HepG2 (cell line): ENCODE measurements at regions not wholly inside any gene's neighbourhood (a gene's known extent, or its start where the extent isn't known, plus 50 kb on each side); places are given as distances from the start of the nearest gene placed in this dataset.

Experiments
- CBX2 ChIP-seq, 2 experiments: fragments of 200-600 bp in 1 of 2; sonication (generic); formaldehyde crosslinking in 1 of 2; IDR thresholded peaks; 2 replicates each; pipeline versions ENCODE4 v1.7.0 to v1.8.1; 2018 to 2022; ENCODE audit warnings: low read depth in 2 of 2, low read length in 1 of 2, mild to moderate bottlenecking in 1 of 2, missing genetic modification reagents in 1 of 2
- E2F5 ChIP-seq: sonication (generic); formaldehyde crosslinking; conservative IDR thresholded peaks from 2 replicates; pipeline ENCODE4 v1.4.0; 2020; ENCODE audit warnings: missing genetic modification reagents
- HMG20A ChIP-seq: IDR thresholded peaks from 2 replicates; pipeline ENCODE4 v1.6.1; 2016; ENCODE audit warnings: borderline replicate concordance
- KAT2B ChIP-seq: fragments of 150-350 bp; IDR thresholded peaks from 2 replicates; pipeline ENCODE4 v1.6.1; 2014; ENCODE audit warnings: low read depth, low read length, borderline replicate concordance
- NFIC ChIP-seq: IDR thresholded peaks from 2 replicates; pipeline ENCODE4 v1.6.1; 2012; ENCODE audit warnings: mild to moderate bottlenecking, low read length, inconsistent platforms
- NFYC ChIP-seq: IDR thresholded peaks from 2 replicates; pipeline ENCODE4 v1.6.1; 2016; ENCODE audit warnings: missing genetic modification reagents, missing compliant biosample characterization
- RXRA ChIP-seq: sonication (generic); formaldehyde crosslinking; IDR thresholded peaks from 2 replicates; pipeline ENCODE4 v1.5.1; 2020; ENCODE audit warnings: missing genetic modification reagents
- ZNF615 ChIP-seq: sonication (generic); formaldehyde crosslinking; IDR thresholded peaks from 2 replicates; pipeline ENCODE4 v1.5.0; 2020; ENCODE audit warnings: mild to moderate bottlenecking, missing genetic modification reagents, borderline replicate concordance
- ZNF75D ChIP-seq: sonication (generic); formaldehyde crosslinking; IDR thresholded peaks from 2 replicates; pipeline ENCODE4 v1.8.1; 2023; ENCODE audit warnings: missing genetic modification reagents, mild to moderate bottlenecking, borderline replicate concordance
- TF ChIP-seq, protein P1 (sequence below), 2 experiments: fragments of 450-650 bp in 1 of 2; sonication (generic) in 1 of 2; formaldehyde crosslinking in 1 of 2; IDR thresholded peaks; 2 replicates each; pipeline versions ENCODE4 v1.6.1 to v1.8.0; 2016 to 2022; ENCODE audit warnings: antibody characterized with exemption in 1 of 2, mild to moderate bottlenecking in 1 of 2, missing genetic modification reagents in 1 of 2
- TF ChIP-seq, protein P2 (sequence below): sonication (generic); formaldehyde crosslinking; IDR thresholded peaks from 2 replicates; pipeline ENCODE4 v1.4.0; 2020; ENCODE audit warnings: missing genetic modification reagents
- TF ChIP-seq, protein P3 (sequence below): sonication (generic); formaldehyde crosslinking; IDR thresholded peaks from 2 replicates; pipeline ENCODE4 v1.8.1; 2022; ENCODE audit warnings: mild to moderate bottlenecking, missing genetic modification reagents

- TF ChIP-seq, protein P1, sequence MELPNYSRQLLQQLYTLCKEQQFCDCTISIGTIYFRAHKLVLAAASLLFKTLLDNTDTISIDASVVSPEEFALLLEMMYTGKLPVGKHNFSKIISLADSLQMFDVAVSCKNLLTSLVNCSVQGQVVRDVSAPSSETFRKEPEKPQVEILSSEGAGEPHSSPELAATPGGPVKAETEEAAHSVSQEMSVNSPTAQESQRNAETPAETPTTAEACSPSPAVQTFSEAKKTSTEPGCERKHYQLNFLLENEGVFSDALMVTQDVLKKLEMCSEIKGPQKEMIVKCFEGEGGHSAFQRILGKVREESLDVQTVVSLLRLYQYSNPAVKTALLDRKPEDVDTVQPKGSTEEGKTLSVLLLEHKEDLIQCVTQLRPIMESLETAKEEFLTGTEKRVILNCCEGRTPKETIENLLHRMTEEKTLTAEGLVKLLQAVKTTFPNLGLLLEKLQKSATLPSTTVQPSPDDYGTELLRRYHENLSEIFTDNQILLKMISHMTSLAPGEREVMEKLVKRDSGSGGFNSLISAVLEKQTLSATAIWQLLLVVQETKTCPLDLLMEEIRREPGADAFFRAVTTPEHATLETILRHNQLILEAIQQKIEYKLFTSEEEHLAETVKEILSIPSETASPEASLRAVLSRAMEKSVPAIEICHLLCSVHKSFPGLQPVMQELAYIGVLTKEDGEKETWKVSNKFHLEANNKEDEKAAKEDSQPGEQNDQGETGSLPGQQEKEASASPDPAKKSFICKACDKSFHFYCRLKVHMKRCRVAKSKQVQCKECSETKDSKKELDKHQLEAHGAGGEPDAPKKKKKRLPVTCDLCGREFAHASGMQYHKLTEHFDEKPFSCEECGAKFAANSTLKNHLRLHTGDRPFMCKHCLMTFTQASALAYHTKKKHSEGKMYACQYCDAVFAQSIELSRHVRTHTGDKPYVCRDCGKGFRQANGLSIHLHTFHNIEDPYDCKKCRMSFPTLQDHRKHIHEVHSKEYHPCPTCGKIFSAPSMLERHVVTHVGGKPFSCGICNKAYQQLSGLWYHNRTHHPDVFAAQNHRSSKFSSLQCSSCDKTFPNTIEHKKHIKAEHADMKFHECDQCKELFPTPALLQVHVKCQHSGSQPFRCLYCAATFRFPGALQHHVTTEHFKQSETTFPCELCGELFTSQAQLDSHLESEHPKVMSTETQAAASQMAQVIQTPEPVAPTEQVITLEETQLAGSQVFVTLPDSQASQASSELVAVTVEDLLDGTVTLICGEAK (IDR thresholded peaks at IDR 0.05): no peak
- TF ChIP-seq, protein P1 (CRISPR knock-in tag; IDR thresholded peaks at IDR 0.05): no peak
- TF ChIP-seq NFIC: no peak
- TF ChIP-seq KAT2B: no peak
- no peak for TF ChIP-seq ZNF615 (CRISPR knock-in tag)
- TF ChIP-seq, protein P2, sequence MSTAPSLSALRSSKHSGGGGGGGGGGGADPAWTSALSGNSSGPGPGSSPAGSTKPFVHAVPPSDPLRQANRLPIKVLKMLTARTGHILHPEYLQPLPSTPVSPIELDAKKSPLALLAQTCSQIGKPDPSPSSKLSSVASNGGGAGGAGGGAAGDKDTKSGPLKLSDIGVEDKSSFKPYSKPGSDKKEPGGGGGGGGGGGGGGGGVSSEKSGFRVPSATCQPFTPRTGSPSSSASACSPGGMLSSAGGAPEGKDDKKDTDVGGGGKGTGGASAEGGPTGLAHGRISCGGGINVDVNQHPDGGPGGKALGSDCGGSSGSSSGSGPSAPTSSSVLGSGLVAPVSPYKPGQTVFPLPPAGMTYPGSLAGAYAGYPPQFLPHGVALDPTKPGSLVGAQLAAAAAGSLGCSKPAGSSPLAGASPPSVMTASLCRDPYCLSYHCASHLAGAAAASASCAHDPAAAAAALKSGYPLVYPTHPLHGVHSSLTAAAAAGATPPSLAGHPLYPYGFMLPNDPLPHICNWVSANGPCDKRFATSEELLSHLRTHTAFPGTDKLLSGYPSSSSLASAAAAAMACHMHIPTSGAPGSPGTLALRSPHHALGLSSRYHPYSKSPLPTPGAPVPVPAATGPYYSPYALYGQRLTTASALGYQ (CRISPR knock-in tag): no peak
- no peak for TF ChIP-seq NFYC (CRISPR knock-in tag)
- TF ChIP-seq CBX2 (IDR thresholded peaks at IDR 0.05; ENCODE audit: low read depth, low read length): no peak
- TF ChIP-seq CBX2 (CRISPR knock-in tag; IDR thresholded peaks at IDR 0.05; ENCODE audit: low read depth): no peak
- TF ChIP-seq ZNF75D (CRISPR knock-in tag): no peak
- TF ChIP-seq E2F5 (CRISPR knock-in tag): no peak
- TF ChIP-seq, protein P3, sequence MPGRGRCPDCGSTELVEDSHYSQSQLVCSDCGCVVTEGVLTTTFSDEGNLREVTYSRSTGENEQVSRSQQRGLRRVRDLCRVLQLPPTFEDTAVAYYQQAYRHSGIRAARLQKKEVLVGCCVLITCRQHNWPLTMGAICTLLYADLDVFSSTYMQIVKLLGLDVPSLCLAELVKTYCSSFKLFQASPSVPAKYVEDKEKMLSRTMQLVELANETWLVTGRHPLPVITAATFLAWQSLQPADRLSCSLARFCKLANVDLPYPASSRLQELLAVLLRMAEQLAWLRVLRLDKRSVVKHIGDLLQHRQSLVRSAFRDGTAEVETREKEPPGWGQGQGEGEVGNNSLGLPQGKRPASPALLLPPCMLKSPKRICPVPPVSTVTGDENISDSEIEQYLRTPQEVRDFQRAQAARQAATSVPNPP: no peak
- TF ChIP-seq RXRA (CRISPR knock-in tag): no peak
- no peak for TF ChIP-seq HMG20A
Observed at GRCh38 chrX:82232679-82233078, 1030.8 kb downstream of the SH3BGRL start (continued).
